Right ventricle myocardium inferior (tissue), 1 donor: ENCODE measurements at regions not wholly inside any gene's neighbourhood (a gene's known extent, or its start where the extent isn't known, plus 50 kb on each side); places are given as distances from the start of the nearest gene placed in this dataset.

Source experiments
- ATAC-seq: fragments of 200-7000 bp; cut with Tn5 transposase; one replicate; pipeline ENCODE4 v1.9.1; 2020; ENCODE audit warnings: mild to moderate bottlenecking, moderate library complexity
- DNase-seq: peaks from one replicate; pipeline ENCODE4 v3.0.0; 2021; ENCODE audit errors: missing footprints
- intact Hi-C: fragments of 100-400 bp; cut with DNase I; formaldehyde crosslinking; loops from one replicate; pipeline ENCODE4 v1.11.0; 2022
- donor health status: DM: no; HTN: yes; CAD: no; lungs with severe emphysema.

- intact Hi-C loops: loop anchor here (2.0 kb wide), 1 partner anchor 21 kb away; no protein-coding TSS in a partner anchor
- DNase-seq (no peak), ATAC-seq (no peak)
Measured at GRCh38 chr13:67308004-67308772, 78.1 kb upstream of the PCDH9 start.

- DNase-seq: no peak
- no peak for ATAC-seq
- intact Hi-C loops: no loop called here
Measured at GRCh38 chr13:67306742-67307141, 76.6 kb upstream of the PCDH9 start.

DNA sequence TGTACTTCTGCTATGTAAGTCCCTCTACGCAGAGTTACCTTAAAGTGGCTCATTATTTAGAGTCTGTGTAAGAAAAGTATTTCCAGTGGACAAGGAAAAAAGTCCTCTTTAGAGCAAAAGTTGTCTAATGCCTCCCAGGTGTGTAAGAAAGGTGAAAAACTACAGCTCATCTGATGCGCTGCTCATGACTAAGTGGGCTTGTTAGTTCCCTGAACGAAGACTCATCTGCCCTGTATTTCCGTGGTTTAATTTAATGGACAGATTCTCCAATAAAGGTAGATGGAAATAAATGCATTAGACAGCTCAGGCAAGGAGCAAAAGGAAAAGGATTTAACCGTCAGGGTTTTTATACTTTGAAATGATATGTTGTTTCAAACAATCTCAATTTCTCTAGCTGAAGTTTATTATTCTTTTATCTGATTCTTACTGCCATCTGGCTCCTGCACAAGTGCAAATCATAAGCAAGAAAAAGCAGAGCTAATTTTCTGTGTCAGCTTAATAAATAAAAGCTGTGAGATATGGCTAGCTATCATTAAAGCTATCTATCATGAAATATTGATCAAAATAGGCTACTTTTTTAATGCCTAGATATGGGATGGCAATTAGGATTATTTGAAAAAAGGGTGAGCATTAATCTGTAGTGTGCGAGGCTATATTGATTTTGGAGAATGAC, 73.7 kb upstream of the PCDH9 start:
- intact Hi-C loops: no loop called here
- ATAC-seq: no peak
- DNase-seq: no peak

DNA sequence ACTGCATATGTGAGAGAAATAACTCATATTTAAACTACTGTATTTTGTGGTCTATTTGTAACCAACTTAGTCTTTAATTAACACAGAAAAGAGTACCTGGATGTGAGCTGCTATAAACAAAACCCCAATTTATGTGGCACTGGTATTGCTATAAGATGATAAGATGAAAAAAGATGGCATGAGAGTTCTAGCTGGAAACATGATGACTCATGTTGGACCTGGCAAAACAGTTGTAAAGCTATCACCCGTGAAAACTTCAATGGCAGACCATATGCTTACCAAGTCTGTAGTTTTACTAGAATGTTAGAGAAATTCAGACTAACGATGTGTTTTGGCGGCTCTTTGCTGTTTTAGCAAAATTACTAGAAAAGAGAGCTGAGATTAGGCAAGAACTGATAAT, 69.6 kb upstream of the PCDH9 start:
- no peak for DNase-seq
- intact Hi-C loops: no loop called here
- no peak for ATAC-seq

- intact Hi-C loops: no loop called here
- ATAC-seq (no peak), DNase-seq (no peak)
Measured at GRCh38 chr13:67299072-67299635, 69.0 kb upstream of the PCDH9 start.

DNA sequence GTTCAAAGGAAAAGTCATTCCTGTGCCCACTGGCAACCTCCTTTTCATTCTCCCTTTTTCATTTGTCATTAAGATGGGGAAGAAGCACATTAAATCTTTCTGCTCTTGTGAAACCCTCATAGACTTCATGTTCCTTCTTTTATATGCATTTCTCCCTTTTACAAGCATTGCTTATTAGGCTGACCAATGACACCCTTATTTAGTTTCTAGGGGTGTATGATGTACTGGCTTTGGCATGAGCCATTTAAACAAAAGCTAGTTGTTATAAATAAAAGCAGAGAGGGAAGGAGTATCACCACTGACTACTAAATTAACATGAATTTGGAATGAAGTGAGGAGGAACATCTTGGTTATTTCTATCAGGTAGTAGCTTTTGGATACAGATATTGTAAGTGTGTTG, 68.2 kb upstream of the PCDH9 start:
- intact Hi-C loops: no loop called here
- ATAC-seq (no peak), DNase-seq (no peak)

- no peak for ATAC-seq
- no peak for DNase-seq
- intact Hi-C loops: no loop called here
Measured at GRCh38 chr13:67296511-67296910, 66.4 kb upstream of the PCDH9 start.

- intact Hi-C loops: no loop called here
- DNase-seq (no peak), ATAC-seq (no peak)
Measured at GRCh38 chr13:67292886-67293285, 62.8 kb upstream of the PCDH9 start.

DNA sequence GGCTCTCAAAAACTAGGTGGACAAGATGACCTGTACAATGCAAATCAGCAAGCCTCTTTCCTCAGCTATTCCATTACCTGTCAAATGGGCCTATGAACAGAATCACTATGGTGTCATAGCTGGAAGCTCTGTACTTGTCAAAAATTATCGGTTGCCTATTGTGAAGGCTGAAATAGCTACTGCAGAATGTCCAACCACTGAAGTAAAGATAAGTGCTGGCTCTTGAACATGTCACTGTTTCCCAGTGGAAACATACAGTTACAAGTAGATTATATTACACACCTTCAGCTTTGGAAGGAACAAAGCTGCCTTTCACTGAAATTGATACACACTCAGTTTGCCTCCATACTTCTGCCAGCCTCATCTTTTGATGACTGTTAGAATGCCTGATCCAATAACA, 55.5 kb upstream of the PCDH9 start:
- intact Hi-C loops: loop anchor here (2.0 kb wide), 1 partner anchor 23 kb away; no protein-coding TSS in a partner anchor
- ATAC-seq: peak; percentile 34
- no peak for DNase-seq

GRCh38 chr13:67283637-67284036, 53.5 kb upstream of the PCDH9 start:
- DNase-seq (no peak), ATAC-seq (no peak)
- intact Hi-C loops: no loop called here

- intact Hi-C loops: no loop called here
- DNase-seq (no peak), ATAC-seq (no peak)
Measured at GRCh38 chr13:67281466-67281865, 51.3 kb upstream of the PCDH9 start.
